ENCODE measurements at regions not wholly inside any gene's neighbourhood (a gene's known extent, or its start where the extent isn't known, plus 50 kb on each side); places are given as distances from the start of the nearest gene placed in this dataset.

DNA sequence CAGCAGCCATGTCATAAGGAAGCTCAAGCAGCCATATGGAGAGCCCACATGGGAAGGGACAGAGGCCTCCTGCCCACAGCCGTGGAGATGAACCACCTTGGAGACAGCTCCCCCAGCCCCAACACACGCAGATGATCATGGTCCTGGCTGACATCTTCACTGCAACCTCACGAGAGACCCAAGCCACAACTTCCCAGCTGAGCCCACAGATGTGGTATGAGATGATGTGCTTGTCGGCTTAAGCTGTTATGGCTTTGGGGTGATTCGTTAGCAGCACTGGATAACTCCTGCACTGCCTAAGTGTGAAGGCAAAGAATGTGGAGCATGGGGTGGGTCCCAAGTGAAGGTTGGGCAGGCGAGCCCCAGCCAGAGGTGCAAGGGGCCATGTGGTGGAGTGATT is 163.4 kb downstream of the ERCC6L2 start:
- TF ChIP-seq CTCF (conservative IDR thresholded peaks at IDR 0.05; ENCODE audit: low read depth in 2 of 2), result no peak
- TF ChIP-seq POLR2AphosphoS5 (IDR thresholded peaks at IDR 0.05; ENCODE audit: low read depth), result no peak
- no peak for TF ChIP-seq EZH2 (IDR thresholded peaks at IDR 0.05; ENCODE audit: low read depth, unreplicated experiment)
- TF ChIP-seq EZH2phosphoT487 (IDR thresholded peaks at IDR 0.05; ENCODE audit: unreplicated experiment), result no peak
- TF ChIP-seq, protein P1, sequence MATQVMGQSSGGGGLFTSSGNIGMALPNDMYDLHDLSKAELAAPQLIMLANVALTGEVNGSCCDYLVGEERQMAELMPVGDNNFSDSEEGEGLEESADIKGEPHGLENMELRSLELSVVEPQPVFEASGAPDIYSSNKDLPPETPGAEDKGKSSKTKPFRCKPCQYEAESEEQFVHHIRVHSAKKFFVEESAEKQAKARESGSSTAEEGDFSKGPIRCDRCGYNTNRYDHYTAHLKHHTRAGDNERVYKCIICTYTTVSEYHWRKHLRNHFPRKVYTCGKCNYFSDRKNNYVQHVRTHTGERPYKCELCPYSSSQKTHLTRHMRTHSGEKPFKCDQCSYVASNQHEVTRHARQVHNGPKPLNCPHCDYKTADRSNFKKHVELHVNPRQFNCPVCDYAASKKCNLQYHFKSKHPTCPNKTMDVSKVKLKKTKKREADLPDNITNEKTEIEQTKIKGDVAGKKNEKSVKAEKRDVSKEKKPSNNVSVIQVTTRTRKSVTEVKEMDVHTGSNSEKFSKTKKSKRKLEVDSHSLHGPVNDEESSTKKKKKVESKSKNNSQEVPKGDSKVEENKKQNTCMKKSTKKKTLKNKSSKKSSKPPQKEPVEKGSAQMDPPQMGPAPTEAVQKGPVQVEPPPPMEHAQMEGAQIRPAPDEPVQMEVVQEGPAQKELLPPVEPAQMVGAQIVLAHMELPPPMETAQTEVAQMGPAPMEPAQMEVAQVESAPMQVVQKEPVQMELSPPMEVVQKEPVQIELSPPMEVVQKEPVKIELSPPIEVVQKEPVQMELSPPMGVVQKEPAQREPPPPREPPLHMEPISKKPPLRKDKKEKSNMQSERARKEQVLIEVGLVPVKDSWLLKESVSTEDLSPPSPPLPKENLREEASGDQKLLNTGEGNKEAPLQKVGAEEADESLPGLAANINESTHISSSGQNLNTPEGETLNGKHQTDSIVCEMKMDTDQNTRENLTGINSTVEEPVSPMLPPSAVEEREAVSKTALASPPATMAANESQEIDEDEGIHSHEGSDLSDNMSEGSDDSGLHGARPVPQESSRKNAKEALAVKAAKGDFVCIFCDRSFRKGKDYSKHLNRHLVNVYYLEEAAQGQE (IDR thresholded peaks at IDR 0.05; ENCODE audit: unreplicated experiment), result no peak
- TF ChIP-seq ETS1 (IDR thresholded peaks at IDR 0.05), result no peak
- no peak for TF ChIP-seq CREB1 (CRISPR knock-in tag; IDR thresholded peaks at IDR 0.05; ENCODE audit: low read depth)
- no peak for TF ChIP-seq NANOG (IDR thresholded peaks at IDR 0.05; ENCODE audit: borderline replicate concordance)
- TF ChIP-seq JUNB (IDR thresholded peaks at IDR 0.05; ENCODE audit: unreplicated experiment), result no peak
- TF ChIP-seq STAT1 (IDR thresholded peaks at IDR 0.05; ENCODE audit: unreplicated experiment), result no peak
- no peak for TF ChIP-seq ZNF114 (CRISPR knock-in tag; IDR thresholded peaks at IDR 0.05)
- no peak for TF ChIP-seq ZNF331 (CRISPR knock-in tag; IDR thresholded peaks at IDR 0.05; ENCODE audit: low read depth)
- no peak for TF ChIP-seq ZNF462 (CRISPR knock-in tag; IDR thresholded peaks at IDR 0.05)
